ENCODE measurements at regions not wholly inside any gene's neighbourhood (a gene's known extent, or its start where the extent isn't known, plus 50 kb on each side); places are given as distances from the start of the nearest gene placed in this dataset.

GRCh38 chr12:5197131-5197530, 153.5 kb downstream of the KCNA5 start:
- peaks cover 10% of the 10 kb centered on the region for H3K4me1 ChIP-seq
- intact Hi-C loops (cut with DNase I): no loop called here

GRCh38 chr12:5197656-5198055, 154.0 kb downstream of the KCNA5 start:
- DNase-seq (ENCODE audit: extremely low spot score in 2 of 2): no peak
- no peaks in the 10 kb centered on the region for H3K9me3 ChIP-seq
- no peak overlapping the region for H3K4me3 ChIP-seq
- peaks cover 10% of the 10 kb centered on the region for H3K4me1 ChIP-seq
- intact Hi-C loops (cut with DNase I): no loop called here
- H3K36me3 ChIP-seq: no peaks in the 10 kb centered on the region
- TF ChIP-seq POLR2A (IDR thresholded peaks at IDR 0.05): no peak
- no peak for TF ChIP-seq POLR2AphosphoS5 (IDR thresholded peaks at IDR 0.05; ENCODE audit: insufficient read depth in 1 of 2, low read depth in 1 of 2)
- no peak for TF ChIP-seq CTCF (IDR thresholded peaks at IDR 0.05)
- H3K27me3 ChIP-seq: no peaks in the 10 kb centered on the region
- H3K27ac ChIP-seq: no peak overlapping the region

More at GRCh38 chr12:5197131-5197530, 153.5 kb downstream of the KCNA5 start:
- TF ChIP-seq CTCF (IDR thresholded peaks at IDR 0.05) (no peak), POLR2AphosphoS5 (IDR thresholded peaks at IDR 0.05; ENCODE audit: insufficient read depth in 1 of 2, low read depth in 1 of 2) (no peak), POLR2A (IDR thresholded peaks at IDR 0.05) (no peak)
- Histone ChIP-seq H3K27ac (no peak overlapping the region), H3K27me3 (no peaks in the 10 kb centered on the region), H3K36me3 (no peaks in the 10 kb centered on the region), H3K9me3 (no peaks in the 10 kb centered on the region), H3K4me3 (no peak overlapping the region)
- no peak for DNase-seq (ENCODE audit: extremely low spot score in 2 of 2)

GRCh38 chr12:5200278-5201087, 156.8 kb downstream of the KCNA5 start:
- H3K9me3 ChIP-seq: no peaks in the 10 kb centered on the region
- H3K4me1 ChIP-seq: peaks cover 10% of the 10 kb centered on the region
- no peak for DNase-seq (ENCODE audit: extremely low spot score in 2 of 2)
- intact Hi-C loops (cut with DNase I): no loop called here
- no peaks in the 10 kb centered on the region for H3K27me3 ChIP-seq
- no peaks in the 10 kb centered on the region for H3K36me3 ChIP-seq
- TF ChIP-seq POLR2A (IDR thresholded peaks at IDR 0.05) (no peak), POLR2AphosphoS5 (IDR thresholded peaks at IDR 0.05; ENCODE audit: insufficient read depth in 1 of 2, low read depth in 1 of 2) (no peak), CTCF (IDR thresholded peaks at IDR 0.05) (peak in 2 of 3 experiments; percentile 38 to 44)
- H3K4me3 ChIP-seq: no peak overlapping the region
- H3K27ac ChIP-seq: no peak overlapping the region

GRCh38 chr12:5201554-5202218, 158.0 kb downstream of the KCNA5 start:
- Histone ChIP-seq H3K27me3 (no peaks in the 10 kb centered on the region), H3K36me3 (no peaks in the 10 kb centered on the region), H3K4me3 (no peak overlapping the region), H3K9me3 (no peaks in the 10 kb centered on the region), H3K4me1 (peaks cover 10% of the 10 kb centered on the region), H3K27ac (no peak overlapping the region)
- TF ChIP-seq CTCF (IDR thresholded peaks at IDR 0.05) (no peak), POLR2AphosphoS5 (IDR thresholded peaks at IDR 0.05; ENCODE audit: insufficient read depth in 1 of 2, low read depth in 1 of 2) (no peak), POLR2A (IDR thresholded peaks at IDR 0.05) (no peak)
- intact Hi-C loops (cut with DNase I): no loop called here
- DNase-seq (ENCODE audit: extremely low spot score in 2 of 2): no peak

- TF ChIP-seq POLR2AphosphoS5 (IDR thresholded peaks at IDR 0.05; ENCODE audit: insufficient read depth in 1 of 2, low read depth in 1 of 2): no peak
- no peak for TF ChIP-seq POLR2A (IDR thresholded peaks at IDR 0.05)
- H3K27ac ChIP-seq: no peak overlapping the region
- no peak overlapping the region for H3K4me3 ChIP-seq
- peaks cover 10% of the 10 kb centered on the region for H3K4me1 ChIP-seq
- H3K36me3 ChIP-seq: no peaks in the 10 kb centered on the region
- no peak for DNase-seq (ENCODE audit: extremely low spot score in 2 of 2)
- no peaks in the 10 kb centered on the region for H3K27me3 ChIP-seq
- intact Hi-C loops (cut with DNase I): no loop called here
- no peaks in the 10 kb centered on the region for H3K9me3 ChIP-seq
Observed at GRCh38 chr12:5203274-5203673, 159.6 kb downstream of the KCNA5 start.
